WTC11 (cell line): ENCODE measurements at regions not wholly inside any gene's neighbourhood (a gene's known extent, or its start where the extent isn't known, plus 50 kb on each side); places are given as distances from the start of the nearest gene placed in this dataset.

Source experiments
- ATAC-seq: fragments of 200-7000 bp; cut with Tn5 transposase; 2 replicates; pipeline ENCODE4 v1.10.0; 2021; ENCODE audit warnings: mild to moderate bottlenecking, moderate library complexity
- CTCF ChIA-PET: fragments of 300-600 bp; sonication (Branson Sonifier 250); formaldehyde crosslinking; loops from one replicate; lab custom pipeline; 2021; ENCODE audit warnings: antibody characterized with exemption; lab: Charles Lee
- POLR2A ChIA-PET: fragments of 350-600 bp; sonication (Branson Sonifier 250); formaldehyde crosslinking; loops from one replicate; lab custom pipeline; 2021; ENCODE audit warnings: antibody characterized with exemption; lab: Charles Lee
- DNase-seq: peaks from one replicate; pipeline ENCODE4 v3.0.0; 2021; ENCODE audit warnings: low spot score
- H3K27ac Mint-ChIP-seq: 2 replicates; pipeline ENCODE4 v1.8.0; 2021; ENCODE audit warnings: mixed read lengths
- H3K27me3 Mint-ChIP-seq: 2 replicates; pipeline ENCODE4 v1.8.0; 2021; ENCODE audit warnings: low read depth, mild to moderate bottlenecking, moderate library complexity, mixed read lengths
- H3K36me3 Mint-ChIP-seq: 2 replicates; pipeline ENCODE4 v1.8.0; 2021; ENCODE audit warnings: mixed read lengths
- H3K4me1 Mint-ChIP-seq: 2 replicates; pipeline ENCODE4 v1.8.0; 2022; ENCODE audit warnings: mixed read lengths
- H3K4me3 Mint-ChIP-seq: 2 replicates; pipeline ENCODE4 v1.8.0; 2021; ENCODE audit warnings: mild to moderate bottlenecking, moderate library complexity, mixed read lengths
- H3K9me3 Mint-ChIP-seq: 2 replicates; pipeline ENCODE4 v1.8.0; 2021; ENCODE audit warnings: mixed read lengths
- CREB1 ChIP-seq: sonication (generic); formaldehyde crosslinking; IDR thresholded peaks from 2 replicates; pipeline ENCODE4 v1.8.0; 2023; ENCODE audit warnings: mild to moderate bottlenecking, missing genetic modification reagents
- ELF4 ChIP-seq: sonication (generic); formaldehyde crosslinking; IDR thresholded peaks from 2 replicates; pipeline ENCODE4 v1.8.1; 2022; ENCODE audit warnings: low read depth, mild to moderate bottlenecking, moderate library complexity, missing genetic modification reagents
- ESRRA ChIP-seq: sonication (generic); formaldehyde crosslinking; IDR thresholded peaks from 2 replicates; pipeline ENCODE4 v1.8.1; 2022; ENCODE audit warnings: mild to moderate bottlenecking, missing genetic modification reagents, borderline replicate concordance
- ETV6 ChIP-seq: sonication (generic); formaldehyde crosslinking; IDR thresholded peaks from 2 replicates; pipeline ENCODE4 v1.8.1; 2022; ENCODE audit warnings: mild to moderate bottlenecking, missing genetic modification reagents
- FOXK1 ChIP-seq: sonication (generic); formaldehyde crosslinking; IDR thresholded peaks from 2 replicates; pipeline ENCODE4 v1.8.0; 2022; ENCODE audit warnings: mild to moderate bottlenecking, moderate library complexity, missing genetic modification reagents
- GTF2I ChIP-seq: fragments of 250-450 bp; sonication (Bioruptor Pico); conservative IDR thresholded peaks from 2 replicates; pipeline ENCODE4 v1.4.0; 2021; ENCODE audit warnings: mild to moderate bottlenecking
- JAZF1 ChIP-seq: fragments of 250-450 bp; sonication (Bioruptor Pico); IDR thresholded peaks from 2 replicates; pipeline ENCODE4 v1.9.0; 2021; ENCODE audit warnings: moderate library complexity, mild to moderate bottlenecking, inconsistent platforms
- JUN ChIP-seq: sonication (generic); formaldehyde crosslinking; IDR thresholded peaks from 2 replicates; pipeline ENCODE4 v1.8.0; 2023; ENCODE audit warnings: mild to moderate bottlenecking, missing genetic modification reagents
- MYBL2 ChIP-seq: sonication (generic); formaldehyde crosslinking; IDR thresholded peaks from 2 replicates; pipeline ENCODE4 v1.8.1; 2023; ENCODE audit warnings: mild to moderate bottlenecking, moderate library complexity, missing genetic modification reagents
- OVOL2 ChIP-seq: fragments of 250-450 bp; sonication (Bioruptor Pico); IDR thresholded peaks from 2 replicates; pipeline ENCODE4 v1.9.0; 2021; ENCODE audit warnings: mild to moderate bottlenecking, borderline replicate concordance
- RORB ChIP-seq: fragments of 250-450 bp; sonication (Bioruptor Pico); IDR thresholded peaks from 2 replicates; pipeline ENCODE4 v1.9.0; 2021; ENCODE audit warnings: mild to moderate bottlenecking
- SP1 ChIP-seq: sonication (generic); formaldehyde crosslinking; conservative IDR thresholded peaks from 2 replicates; pipeline ENCODE4 v1.8.1; 2022; ENCODE audit warnings: missing genetic modification reagents
- ZNF219 ChIP-seq: sonication (generic); formaldehyde crosslinking; IDR thresholded peaks from 2 replicates; pipeline ENCODE4 v1.8.0; 2023; ENCODE audit warnings: missing genetic modification reagents, mild to moderate bottlenecking, borderline replicate concordance
- ZNF263 ChIP-seq: sonication (generic); formaldehyde crosslinking; IDR thresholded peaks from 2 replicates; pipeline ENCODE4 v1.8.1; 2022; ENCODE audit warnings: low read depth, mild to moderate bottlenecking, moderate library complexity, missing genetic modification reagents
- TF ChIP-seq, protein P1 (sequence below): sonication (generic); formaldehyde crosslinking; IDR thresholded peaks from 2 replicates; pipeline ENCODE4 v1.8.0; 2022; ENCODE audit warnings: mild to moderate bottlenecking, missing genetic modification reagents
- TF ChIP-seq, protein P2 (sequence below): fragments of 250-450 bp; sonication (Bioruptor Pico); IDR thresholded peaks from 2 replicates; pipeline ENCODE4 v1.9.0; 2021; ENCODE audit warnings: mild to moderate bottlenecking
- TF ChIP-seq, protein P3 (sequence below): sonication (generic); formaldehyde crosslinking; conservative IDR thresholded peaks from 2 replicates; pipeline ENCODE4 v1.8.1; 2023; ENCODE audit warnings: mild to moderate bottlenecking, low read depth, missing genetic modification reagents, moderate library complexity
- TF ChIP-seq, protein P4 (sequence below): fragments of 250-450 bp; sonication (Bioruptor Pico); IDR thresholded peaks from 2 replicates; pipeline ENCODE4 v1.9.0; 2021; ENCODE audit warnings: moderate library complexity, mild to moderate bottlenecking, inconsistent platforms, borderline replicate concordance
- TF ChIP-seq, protein P5 (sequence below): sonication (generic); formaldehyde crosslinking; IDR thresholded peaks from 2 replicates; pipeline ENCODE4 v1.8.1; 2023; ENCODE audit warnings: mild to moderate bottlenecking, missing genetic modification reagents
- TF ChIP-seq, protein P6 (sequence below): sonication (generic); formaldehyde crosslinking; IDR thresholded peaks from 2 replicates; pipeline ENCODE4 v1.8.0; 2022; ENCODE audit warnings: mild to moderate bottlenecking, missing genetic modification reagents
- TF ChIP-seq, protein P7 (sequence below): sonication (generic); formaldehyde crosslinking; IDR thresholded peaks from 2 replicates; pipeline ENCODE4 v1.8.0; 2022; ENCODE audit warnings: mild to moderate bottlenecking, missing genetic modification reagents

DNA sequence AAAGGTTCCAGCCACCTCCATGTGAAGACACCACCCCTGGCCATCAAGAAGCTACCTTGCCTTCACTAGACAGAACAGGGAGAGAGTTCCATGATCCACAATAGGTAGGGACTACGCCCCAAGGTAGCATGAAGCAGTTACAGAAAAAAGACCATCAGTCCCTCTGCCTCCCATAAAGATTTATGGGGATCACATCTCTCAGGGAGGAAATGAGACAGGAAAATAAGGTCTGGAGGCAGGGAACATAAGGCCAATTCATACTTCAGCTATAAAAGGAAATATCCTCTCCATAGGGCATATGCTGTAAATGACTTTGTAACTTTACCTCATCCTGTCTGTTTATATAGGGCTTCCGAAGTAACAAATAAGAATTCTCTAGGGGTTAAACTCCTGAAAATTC, 129.4 kb downstream of the OR2B2 start:
- Mint-ChIP-seq H3K36me3 (no peaks in the 10 kb centered on the region), H3K27ac (no peak overlapping the region), H3K27me3 (peaks cover 89% of the 10 kb centered on the region), H3K4me3 (no peak overlapping the region), H3K4me1 (peaks cover 6% of the 10 kb centered on the region), H3K9me3 (no peaks in the 10 kb centered on the region)
- ChIA-PET CTCF (interaction anchor here (0.5 to 3.1 kb wide), 2 partner anchors 11 to 918 kb away, joined by 3 to 36 read pairs; no protein-coding TSS in a partner anchor), POLR2A (no interaction called here)
- no peak for DNase-seq
- ATAC-seq = no peak
- TF ChIP-seq, protein P1, sequence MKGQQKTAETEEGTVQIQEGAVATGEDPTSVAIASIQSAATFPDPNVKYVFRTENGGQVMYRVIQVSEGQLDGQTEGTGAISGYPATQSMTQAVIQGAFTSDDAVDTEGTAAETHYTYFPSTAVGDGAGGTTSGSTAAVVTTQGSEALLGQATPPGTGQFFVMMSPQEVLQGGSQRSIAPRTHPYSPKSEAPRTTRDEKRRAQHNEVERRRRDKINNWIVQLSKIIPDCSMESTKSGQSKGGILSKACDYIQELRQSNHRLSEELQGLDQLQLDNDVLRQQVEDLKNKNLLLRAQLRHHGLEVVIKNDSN (CRISPR knock-in tag) = no peak
- no peak for TF ChIP-seq GTF2I (CRISPR knock-in tag)
- TF ChIP-seq, protein P2, sequence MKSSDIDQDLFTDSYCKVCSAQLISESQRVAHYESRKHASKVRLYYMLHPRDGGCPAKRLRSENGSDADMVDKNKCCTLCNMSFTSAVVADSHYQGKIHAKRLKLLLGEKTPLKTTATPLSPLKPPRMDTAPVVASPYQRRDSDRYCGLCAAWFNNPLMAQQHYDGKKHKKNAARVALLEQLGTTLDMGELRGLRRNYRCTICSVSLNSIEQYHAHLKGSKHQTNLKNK = no peak
- TF ChIP-seq, protein P3, sequence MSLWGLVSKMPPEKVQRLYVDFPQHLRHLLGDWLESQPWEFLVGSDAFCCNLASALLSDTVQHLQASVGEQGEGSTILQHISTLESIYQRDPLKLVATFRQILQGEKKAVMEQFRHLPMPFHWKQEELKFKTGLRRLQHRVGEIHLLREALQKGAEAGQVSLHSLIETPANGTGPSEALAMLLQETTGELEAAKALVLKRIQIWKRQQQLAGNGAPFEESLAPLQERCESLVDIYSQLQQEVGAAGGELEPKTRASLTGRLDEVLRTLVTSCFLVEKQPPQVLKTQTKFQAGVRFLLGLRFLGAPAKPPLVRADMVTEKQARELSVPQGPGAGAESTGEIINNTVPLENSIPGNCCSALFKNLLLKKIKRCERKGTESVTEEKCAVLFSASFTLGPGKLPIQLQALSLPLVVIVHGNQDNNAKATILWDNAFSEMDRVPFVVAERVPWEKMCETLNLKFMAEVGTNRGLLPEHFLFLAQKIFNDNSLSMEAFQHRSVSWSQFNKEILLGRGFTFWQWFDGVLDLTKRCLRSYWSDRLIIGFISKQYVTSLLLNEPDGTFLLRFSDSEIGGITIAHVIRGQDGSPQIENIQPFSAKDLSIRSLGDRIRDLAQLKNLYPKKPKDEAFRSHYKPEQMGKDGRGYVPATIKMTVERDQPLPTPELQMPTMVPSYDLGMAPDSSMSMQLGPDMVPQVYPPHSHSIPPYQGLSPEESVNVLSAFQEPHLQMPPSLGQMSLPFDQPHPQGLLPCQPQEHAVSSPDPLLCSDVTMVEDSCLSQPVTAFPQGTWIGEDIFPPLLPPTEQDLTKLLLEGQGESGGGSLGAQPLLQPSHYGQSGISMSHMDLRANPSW (CRISPR knock-in tag) = no peak
- TF ChIP-seq ZNF219 (CRISPR knock-in tag) = no peak
- TF ChIP-seq SP1 (CRISPR knock-in tag) = no peak
- no peak for TF ChIP-seq MYBL2 (CRISPR knock-in tag)
- no peak for TF ChIP-seq RORB (CRISPR knock-in tag)
- TF ChIP-seq, protein P4, sequence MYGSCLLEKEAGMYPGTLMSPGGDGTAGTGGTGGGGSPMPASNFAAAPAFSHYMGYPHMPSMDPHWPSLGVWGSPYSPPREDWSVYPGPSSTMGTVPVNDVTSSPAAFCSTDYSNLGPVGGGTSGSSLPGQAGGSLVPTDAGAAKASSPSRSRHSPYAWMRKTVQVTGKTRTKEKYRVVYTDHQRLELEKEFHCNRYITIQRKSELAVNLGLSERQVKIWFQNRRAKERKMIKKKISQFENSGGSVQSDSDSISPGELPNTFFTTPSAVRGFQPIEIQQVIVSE = no peak
- TF ChIP-seq JAZF1 = no peak
- no peak for TF ChIP-seq CREB1 (CRISPR knock-in tag)
- TF ChIP-seq, protein P5, sequence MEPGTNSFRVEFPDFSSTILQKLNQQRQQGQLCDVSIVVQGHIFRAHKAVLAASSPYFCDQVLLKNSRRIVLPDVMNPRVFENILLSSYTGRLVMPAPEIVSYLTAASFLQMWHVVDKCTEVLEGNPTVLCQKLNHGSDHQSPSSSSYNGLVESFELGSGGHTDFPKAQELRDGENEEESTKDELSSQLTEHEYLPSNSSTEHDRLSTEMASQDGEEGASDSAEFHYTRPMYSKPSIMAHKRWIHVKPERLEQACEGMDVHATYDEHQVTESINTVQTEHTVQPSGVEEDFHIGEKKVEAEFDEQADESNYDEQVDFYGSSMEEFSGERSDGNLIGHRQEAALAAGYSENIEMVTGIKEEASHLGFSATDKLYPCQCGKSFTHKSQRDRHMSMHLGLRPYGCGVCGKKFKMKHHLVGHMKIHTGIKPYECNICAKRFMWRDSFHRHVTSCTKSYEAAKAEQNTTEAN (CRISPR knock-in tag) = no peak
- TF ChIP-seq JUN (CRISPR knock-in tag) = no peak
- TF ChIP-seq ELF4 = no peak
- no peak for TF ChIP-seq ESRRA (CRISPR knock-in tag)

DNA sequence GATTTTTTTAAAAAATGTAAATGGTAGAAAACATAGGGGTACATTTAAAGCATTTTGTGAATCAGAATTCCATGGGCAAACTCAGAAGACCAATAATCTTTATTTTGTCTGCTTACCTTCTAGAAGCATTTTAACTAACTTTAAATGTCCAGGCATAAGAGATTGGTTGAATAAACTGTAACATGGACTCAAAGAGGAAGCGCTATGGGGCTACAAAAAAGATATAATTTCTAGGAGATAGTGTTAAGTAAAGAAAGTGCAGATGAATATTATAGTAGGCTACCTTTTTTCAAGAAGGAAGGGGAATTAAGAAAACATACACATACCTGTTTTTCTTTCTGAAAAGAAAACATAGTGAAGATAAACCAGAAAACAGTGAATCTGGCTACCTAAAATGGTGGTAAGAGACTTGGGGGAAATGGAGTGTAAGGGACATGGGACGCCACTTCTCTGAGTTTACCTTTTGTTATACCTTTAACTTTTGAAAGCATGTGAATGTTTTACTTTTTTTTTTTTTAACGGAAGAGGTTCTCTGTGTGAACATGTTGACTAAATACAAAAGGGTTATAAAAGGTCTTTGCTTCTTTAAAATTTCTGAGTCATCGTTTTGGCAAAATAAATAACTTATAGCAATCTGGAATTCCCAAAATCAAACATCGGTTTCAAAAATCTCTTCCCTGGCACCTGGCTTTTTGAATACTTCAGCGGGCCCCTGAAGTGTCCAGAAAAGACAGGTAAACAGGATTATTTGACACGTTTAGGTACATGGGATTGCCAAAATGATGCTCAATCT, 133.4 kb downstream of the OR2B2 start:
- peaks cover 12% of the 10 kb centered on the region for H3K9me3 Mint-ChIP-seq
- no peak for TF ChIP-seq JUN (CRISPR knock-in tag)
- peaks cover 91% of the 10 kb centered on the region for H3K27me3 Mint-ChIP-seq
- CTCF ChIA-PET = no interaction called here
- no peak for ATAC-seq
- no peak for DNase-seq
- POLR2A ChIA-PET = no interaction called here
- no peak overlapping the region for H3K27ac Mint-ChIP-seq
- peaks cover 11% of the 10 kb centered on the region for H3K36me3 Mint-ChIP-seq
- no peak overlapping the region for H3K4me3 Mint-ChIP-seq
- peaks cover 15% of the 10 kb centered on the region for H3K4me1 Mint-ChIP-seq

DNA sequence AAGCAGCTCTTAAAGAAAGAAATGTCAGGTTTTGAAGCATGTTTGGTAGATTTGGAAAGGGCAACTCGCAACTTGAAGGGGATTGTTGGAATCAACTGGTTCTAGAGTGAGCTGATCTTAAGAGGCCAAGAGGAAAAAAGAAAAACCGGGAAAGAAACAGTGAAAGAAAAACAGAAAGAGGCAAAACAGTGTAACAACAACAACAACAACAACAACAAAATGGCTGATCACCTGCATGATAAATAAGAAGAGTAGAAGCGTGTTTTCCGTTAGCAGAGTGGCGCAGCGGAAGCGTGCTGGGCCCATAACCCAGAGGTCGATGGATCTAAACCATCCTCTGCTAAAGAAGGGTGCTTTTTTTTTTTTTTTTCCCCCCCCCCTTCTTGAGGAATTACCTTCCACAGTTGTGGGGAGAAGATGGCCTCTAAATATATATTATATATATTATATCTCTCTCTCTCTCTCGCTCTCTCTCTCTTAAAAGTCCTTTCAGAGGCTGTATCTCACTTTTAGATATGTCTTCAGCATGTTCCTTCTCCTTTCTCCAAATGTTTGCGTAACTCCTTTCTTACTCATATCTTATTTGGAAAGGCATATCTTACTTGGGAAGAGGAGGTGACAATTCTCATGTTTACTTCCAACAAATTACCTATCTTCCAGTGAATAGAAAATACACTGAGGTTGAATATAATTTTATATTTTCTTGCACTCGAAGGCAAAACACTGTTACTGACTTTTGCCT, 134.4 kb downstream of the OR2B2 start:
- Mint-ChIP-seq H3K4me3 (peak overlapping the region; percentile 71), H3K27ac (peak overlapping the region; percentile 30), H3K4me1 (peaks cover 20% of the 10 kb centered on the region), H3K36me3 (peaks cover 13% of the 10 kb centered on the region), H3K9me3 (peaks cover 14% of the 10 kb centered on the region), H3K27me3 (peaks cover 91% of the 10 kb centered on the region)
- ChIA-PET POLR2A (no interaction called here), CTCF (interaction anchor here (0.8 to 1.0 kb wide), 2 partner anchors 18 to 25 kb away, joined by 5 to 6 read pairs; no protein-coding TSS in a partner anchor)
- DNase-seq (peak; percentile 47), ATAC-seq (peak; percentile 57)
- TF ChIP-seq ETV6 (no peak), FOXK1 (0 out of 2 replicates have a peak, but pooled peaks have one; percentile 24), OVOL2 (no peak), ZNF263 (CRISPR knock-in tag) (no peak)
- TF ChIP-seq, protein P6, sequence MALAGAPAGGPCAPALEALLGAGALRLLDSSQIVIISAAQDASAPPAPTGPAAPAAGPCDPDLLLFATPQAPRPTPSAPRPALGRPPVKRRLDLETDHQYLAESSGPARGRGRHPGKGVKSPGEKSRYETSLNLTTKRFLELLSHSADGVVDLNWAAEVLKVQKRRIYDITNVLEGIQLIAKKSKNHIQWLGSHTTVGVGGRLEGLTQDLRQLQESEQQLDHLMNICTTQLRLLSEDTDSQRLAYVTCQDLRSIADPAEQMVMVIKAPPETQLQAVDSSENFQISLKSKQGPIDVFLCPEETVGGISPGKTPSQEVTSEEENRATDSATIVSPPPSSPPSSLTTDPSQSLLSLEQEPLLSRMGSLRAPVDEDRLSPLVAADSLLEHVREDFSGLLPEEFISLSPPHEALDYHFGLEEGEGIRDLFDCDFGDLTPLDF (CRISPR knock-in tag) = no peak
- TF ChIP-seq, protein P7, sequence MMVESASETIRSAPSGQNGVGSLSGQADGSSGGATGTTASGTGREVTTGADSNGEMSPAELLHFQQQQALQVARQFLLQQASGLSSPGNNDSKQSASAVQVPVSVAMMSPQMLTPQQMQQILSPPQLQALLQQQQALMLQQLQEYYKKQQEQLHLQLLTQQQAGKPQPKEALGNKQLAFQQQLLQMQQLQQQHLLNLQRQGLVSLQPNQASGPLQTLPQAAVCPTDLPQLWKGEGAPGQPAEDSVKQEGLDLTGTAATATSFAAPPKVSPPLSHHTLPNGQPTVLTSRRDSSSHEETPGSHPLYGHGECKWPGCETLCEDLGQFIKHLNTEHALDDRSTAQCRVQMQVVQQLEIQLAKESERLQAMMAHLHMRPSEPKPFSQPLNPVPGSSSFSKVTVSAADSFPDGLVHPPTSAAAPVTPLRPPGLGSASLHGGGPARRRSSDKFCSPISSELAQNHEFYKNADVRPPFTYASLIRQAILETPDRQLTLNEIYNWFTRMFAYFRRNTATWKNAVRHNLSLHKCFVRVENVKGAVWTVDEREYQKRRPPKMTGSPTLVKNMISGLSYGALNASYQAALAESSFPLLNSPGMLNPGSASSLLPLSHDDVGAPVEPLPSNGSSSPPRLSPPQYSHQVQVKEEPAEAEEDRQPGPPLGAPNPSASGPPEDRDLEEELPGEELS (CRISPR knock-in tag) = peak; percentile 84
